ENCODE measurements at regions not wholly inside any gene's neighbourhood (a gene's known extent, or its start where the extent isn't known, plus 50 kb on each side); places are given as distances from the start of the nearest gene placed in this dataset.

GRCh38 chr20:56689318-56689717 is 60.2 kb downstream of the TFAP2C start:
- TF ChIP-seq, protein P1, sequence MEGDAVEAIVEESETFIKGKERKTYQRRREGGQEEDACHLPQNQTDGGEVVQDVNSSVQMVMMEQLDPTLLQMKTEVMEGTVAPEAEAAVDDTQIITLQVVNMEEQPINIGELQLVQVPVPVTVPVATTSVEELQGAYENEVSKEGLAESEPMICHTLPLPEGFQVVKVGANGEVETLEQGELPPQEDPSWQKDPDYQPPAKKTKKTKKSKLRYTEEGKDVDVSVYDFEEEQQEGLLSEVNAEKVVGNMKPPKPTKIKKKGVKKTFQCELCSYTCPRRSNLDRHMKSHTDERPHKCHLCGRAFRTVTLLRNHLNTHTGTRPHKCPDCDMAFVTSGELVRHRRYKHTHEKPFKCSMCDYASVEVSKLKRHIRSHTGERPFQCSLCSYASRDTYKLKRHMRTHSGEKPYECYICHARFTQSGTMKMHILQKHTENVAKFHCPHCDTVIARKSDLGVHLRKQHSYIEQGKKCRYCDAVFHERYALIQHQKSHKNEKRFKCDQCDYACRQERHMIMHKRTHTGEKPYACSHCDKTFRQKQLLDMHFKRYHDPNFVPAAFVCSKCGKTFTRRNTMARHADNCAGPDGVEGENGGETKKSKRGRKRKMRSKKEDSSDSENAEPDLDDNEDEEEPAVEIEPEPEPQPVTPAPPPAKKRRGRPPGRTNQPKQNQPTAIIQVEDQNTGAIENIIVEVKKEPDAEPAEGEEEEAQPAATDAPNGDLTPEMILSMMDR (IDR thresholded peaks at IDR 0.05; ENCODE audit: borderline replicate concordance, insufficient read depth, low read depth, low read length): no peak
- H3K4me3 ChIP-seq (ENCODE audit: low read depth, low read length): no peak overlapping the region

DNA sequence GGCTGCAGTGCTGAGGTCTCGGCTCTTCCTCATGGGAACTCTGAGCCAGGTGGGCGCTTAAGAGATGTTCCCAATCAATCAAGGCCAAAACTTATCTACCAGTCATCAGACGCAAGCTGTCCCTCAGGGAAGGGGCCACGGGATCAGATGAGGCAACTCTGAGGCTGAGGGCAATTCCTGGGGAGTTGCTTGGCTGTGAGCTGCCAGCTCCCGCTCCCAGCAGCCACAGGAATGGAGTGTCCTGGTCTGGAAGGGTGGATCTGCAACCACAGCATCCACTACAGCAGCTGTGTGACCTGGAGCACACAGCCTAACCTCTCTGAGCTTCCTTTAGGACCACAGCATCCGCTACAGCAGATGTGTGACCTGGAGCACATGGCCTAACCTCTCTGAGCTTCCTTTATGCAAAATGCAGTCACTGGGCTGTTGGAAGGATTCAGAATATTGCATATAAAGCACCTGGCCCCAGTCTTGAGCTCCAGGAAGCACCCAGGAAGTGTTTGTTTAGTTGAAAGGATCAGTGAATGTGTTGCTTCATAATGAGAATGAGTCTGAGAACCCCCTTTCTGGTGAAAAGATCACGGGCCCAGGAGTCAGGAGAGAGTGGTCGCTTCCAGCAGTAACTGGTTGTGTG is 60.9 kb downstream of the TFAP2C start:
- TF ChIP-seq, protein P1 (IDR thresholded peaks at IDR 0.05; ENCODE audit: borderline replicate concordance, insufficient read depth, low read depth, low read length): no peak
- no peak overlapping the region for H3K4me3 ChIP-seq (ENCODE audit: low read depth, low read length)

DNA sequence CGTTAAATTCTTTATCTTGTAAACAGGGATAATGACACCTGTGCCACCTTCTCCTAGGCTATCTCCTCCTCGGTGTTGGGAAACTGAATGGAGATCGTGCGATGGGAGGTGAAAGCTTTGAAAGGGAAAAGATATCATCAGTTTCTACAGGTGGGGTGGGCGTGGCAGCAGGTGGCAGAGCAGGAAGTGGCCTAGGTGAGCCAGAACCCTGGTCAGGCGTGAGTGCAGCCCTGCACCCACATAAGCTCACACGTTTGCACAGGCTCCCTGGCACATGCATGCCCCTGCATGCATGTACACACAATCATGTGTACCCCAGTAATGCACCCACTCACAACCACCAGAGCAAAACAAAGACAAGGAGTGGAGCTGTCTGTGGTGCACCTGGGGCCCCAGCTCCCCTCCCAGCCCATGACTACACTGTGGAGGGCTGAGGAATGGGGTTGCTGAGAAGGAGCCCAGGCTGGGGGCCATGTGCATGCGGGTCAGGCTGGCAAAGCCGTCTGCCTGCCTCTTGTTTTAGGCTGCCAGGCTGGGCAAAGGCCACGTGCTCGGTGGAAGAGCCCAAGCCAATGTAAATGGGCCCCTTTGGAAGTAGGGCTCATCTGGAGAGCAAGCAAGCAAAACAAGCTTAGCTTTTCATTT is 61.5 kb downstream of the TFAP2C start:
- TF ChIP-seq, protein P1 (IDR thresholded peaks at IDR 0.05; ENCODE audit: borderline replicate concordance, insufficient read depth, low read depth, low read length): no peak
- H3K4me3 ChIP-seq (ENCODE audit: low read depth, low read length): no peak overlapping the region

DNA sequence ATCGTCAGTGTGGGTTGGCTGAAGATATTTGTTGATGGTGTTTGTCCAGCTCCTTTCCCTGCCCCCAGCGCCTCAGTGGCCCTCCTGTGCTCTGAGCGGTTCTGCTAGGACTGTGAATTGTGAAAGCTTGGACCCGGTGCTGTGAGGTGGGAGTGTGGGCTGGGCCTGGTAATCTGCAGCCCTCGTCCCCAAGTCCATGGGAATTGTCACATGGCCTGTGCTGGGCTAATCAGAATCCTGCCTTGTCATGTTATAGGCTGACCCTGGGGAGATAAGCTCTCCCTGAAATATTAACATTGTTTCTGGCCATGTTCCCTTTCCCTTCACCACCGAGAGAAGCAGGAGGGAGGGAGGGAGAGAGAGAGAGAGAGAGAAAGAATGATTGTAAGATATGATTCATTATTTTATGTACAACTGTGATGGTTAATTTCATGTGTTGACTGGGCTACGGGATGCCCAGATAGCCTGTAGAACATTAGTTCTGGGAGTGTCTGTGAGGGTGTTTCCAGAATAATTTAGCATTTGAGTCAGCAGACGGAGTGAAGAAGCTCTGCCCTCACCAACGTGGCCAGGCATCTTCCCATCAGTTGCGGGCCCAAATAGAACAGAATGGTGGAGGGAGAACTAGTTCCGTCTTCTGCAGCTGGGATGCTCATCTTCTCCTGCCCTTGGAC is 62.4 kb downstream of the TFAP2C start:
- no peak overlapping the region for H3K4me3 ChIP-seq (ENCODE audit: low read depth, low read length)
- TF ChIP-seq, protein P1 (IDR thresholded peaks at IDR 0.05; ENCODE audit: borderline replicate concordance, insufficient read depth, low read depth, low read length): no peak

- H3K4me3 ChIP-seq (ENCODE audit: low read depth, low read length): no peak overlapping the region
- TF ChIP-seq, protein P1 (IDR thresholded peaks at IDR 0.05; ENCODE audit: borderline replicate concordance, insufficient read depth, low read depth, low read length): no peak
These were observed 64.1 kb downstream of the TFAP2C start for GRCh38 chr20:56693217-56693616.

GRCh38 chr20:56697476-56697875 is 68.4 kb downstream of the TFAP2C start:
- H3K4me3 ChIP-seq (ENCODE audit: low read depth, low read length): no peak overlapping the region
- TF ChIP-seq, protein P1 (IDR thresholded peaks at IDR 0.05; ENCODE audit: borderline replicate concordance, insufficient read depth, low read depth, low read length): no peak
